ENCODE measurements at regions not wholly inside any gene's neighbourhood (a gene's known extent, or its start where the extent isn't known, plus 50 kb on each side); places are given as distances from the start of the nearest gene placed in this dataset.

GRCh38 chr6:11357285-11357684, 124.8 kb upstream of the NEDD9 start:
- RAD21 ChIA-PET (ENCODE audit: unreplicated experiment), result interaction anchor here (1.0 kb wide), 1 partner anchor 10 kb away, joined by 4 read pairs; no protein-coding TSS in a partner anchor
- DNase-seq (ENCODE audit: low read depth, low spot score), result no peak
- Histone ChIP-seq H3K4me3 (no peak overlapping the region), H3K27ac (ENCODE audit: control insufficient read depth, insufficient read depth) (no peak overlapping the region), H4K20me1 (ENCODE audit: control insufficient read depth, insufficient read depth) (no peaks in the 10 kb centered on the region), H3K79me2 (ENCODE audit: control insufficient read depth, insufficient read depth, low read length) (peaks cover 19% of the 10 kb centered on the region), H3K36me3 (ENCODE audit: control insufficient read depth in 2 of 2, insufficient read depth in 2 of 2, low read length in 1 of 2) (peaks cover 2 to 25% of the 10 kb centered on the region in 2 experiments), H3K4me1 (ENCODE audit: control insufficient read depth, insufficient read depth, low read length) (peaks cover 13% of the 10 kb centered on the region), H3K27me3 (replicated peaks in 1 of 2; ENCODE audit: control insufficient read depth in 2 of 2, insufficient read depth in 2 of 2, low read length in 1 of 2) (no peaks in the 10 kb centered on the region), H3K9ac (ENCODE audit: control insufficient read depth, insufficient read depth, low read length) (no peak overlapping the region), H3K9me3 (replicated peaks; ENCODE audit: control insufficient read depth, insufficient read depth, low read length) (peaks cover 4% of the 10 kb centered on the region), H3K4me2 (ENCODE audit: control insufficient read depth, insufficient read depth) (no peak overlapping the region), H2AFZ (ENCODE audit: control insufficient read depth, low read depth, low read length) (no peak overlapping the region)
- SMC1A ChIA-PET (ENCODE audit: uncharacterized antibody, unreplicated experiment), result interaction anchor here (1.1 to 2.5 kb wide), 3 partner anchors 10 to 139 kb away, joined by 3 to 7 read pairs (median 6); no protein-coding TSS in a partner anchor
- POLR2A ChIA-PET, result interaction anchor here (0.7 to 1.4 kb wide), 2 partner anchors 9 to 11 kb away, joined by 3 to 7 read pairs; no protein-coding TSS in a partner anchor
- no peak for ATAC-seq
- CTCF ChIA-PET, result interaction anchor here (1.4 to 2.2 kb wide), 2 partner anchors 9 to 15 kb away, joined by 3 to 9 read pairs; no protein-coding TSS in a partner anchor
- in situ Hi-C loops (cut with MboI), result no loop called here
- WGBS (ENCODE audit: insufficient coverage, insufficient replicate concordance, low lambda C conversion rate, missing lambda C conversion rate), result 97% methylated on average over 7 of the region's 7 CpGs
- intact Hi-C loops (cut with micrococcal nuclease; ENCODE audit: unreplicated experiment), result no loop called here
- no peak for FAIRE-seq
- TF ChIP-seq KAT2A (conservative IDR thresholded peaks at IDR 0.05; ENCODE audit: control insufficient read depth, low read depth, low read length) (no peak), TCF3 (IDR thresholded peaks at IDR 0.05; ENCODE audit: borderline replicate concordance, insufficient read depth, low read depth, low read length) (no peak), MEF2B (IDR thresholded peaks at IDR 0.05; ENCODE audit: partially characterized antibody, poor library complexity, severe bottlenecking) (no peak), SMAD5 (IDR thresholded peaks at IDR 0.05; ENCODE audit: low read depth) (no peak), NBN (IDR thresholded peaks at IDR 0.05) (no peak), RCOR1 (conservative IDR thresholded peaks at IDR 0.05; ENCODE audit: low read depth, low read length) (no peak), USF1 (IDR thresholded peaks at IDR 0.05; ENCODE audit: borderline replicate concordance, extremely low read length, insufficient read depth, low read depth, low read length) (no peak), ETV6 (conservative IDR thresholded peaks at IDR 0.05 in 1 of 2, IDR thresholded peaks at IDR 0.05 in 1 of 2; ENCODE audit: borderline replicate concordance in 1 of 2, low read depth in 1 of 2) (no peak), NFYA (IDR thresholded peaks at IDR 0.05; ENCODE audit: borderline replicate concordance, low read depth, low read length) (no peak)
- TF ChIP-seq, protein P1, sequence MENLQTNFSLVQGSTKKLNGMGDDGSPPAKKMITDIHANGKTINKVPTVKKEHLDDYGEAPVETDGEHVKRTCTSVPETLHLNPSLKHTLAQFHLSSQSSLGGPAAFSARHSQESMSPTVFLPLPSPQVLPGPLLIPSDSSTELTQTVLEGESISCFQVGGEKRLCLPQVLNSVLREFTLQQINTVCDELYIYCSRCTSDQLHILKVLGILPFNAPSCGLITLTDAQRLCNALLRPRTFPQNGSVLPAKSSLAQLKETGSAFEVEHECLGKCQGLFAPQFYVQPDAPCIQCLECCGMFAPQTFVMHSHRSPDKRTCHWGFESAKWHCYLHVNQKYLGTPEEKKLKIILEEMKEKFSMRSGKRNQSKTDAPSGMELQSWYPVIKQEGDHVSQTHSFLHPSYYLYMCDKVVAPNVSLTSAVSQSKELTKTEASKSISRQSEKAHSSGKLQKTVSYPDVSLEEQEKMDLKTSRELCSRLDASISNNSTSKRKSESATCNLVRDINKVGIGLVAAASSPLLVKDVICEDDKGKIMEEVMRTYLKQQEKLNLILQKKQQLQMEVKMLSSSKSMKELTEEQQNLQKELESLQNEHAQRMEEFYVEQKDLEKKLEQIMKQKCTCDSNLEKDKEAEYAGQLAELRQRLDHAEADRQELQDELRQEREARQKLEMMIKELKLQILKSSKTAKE (IDR thresholded peaks at IDR 0.05; ENCODE audit: low read depth, poor library complexity, severe bottlenecking), result no peak
- no TSS peak for BruUV-seq (replicated peaks)

Measured in GM12878 (cell line).